ENCODE measurements at regions not wholly inside any gene's neighbourhood (a gene's known extent, or its start where the extent isn't known, plus 50 kb on each side); places are given as distances from the start of the nearest gene placed in this dataset.

DNA sequence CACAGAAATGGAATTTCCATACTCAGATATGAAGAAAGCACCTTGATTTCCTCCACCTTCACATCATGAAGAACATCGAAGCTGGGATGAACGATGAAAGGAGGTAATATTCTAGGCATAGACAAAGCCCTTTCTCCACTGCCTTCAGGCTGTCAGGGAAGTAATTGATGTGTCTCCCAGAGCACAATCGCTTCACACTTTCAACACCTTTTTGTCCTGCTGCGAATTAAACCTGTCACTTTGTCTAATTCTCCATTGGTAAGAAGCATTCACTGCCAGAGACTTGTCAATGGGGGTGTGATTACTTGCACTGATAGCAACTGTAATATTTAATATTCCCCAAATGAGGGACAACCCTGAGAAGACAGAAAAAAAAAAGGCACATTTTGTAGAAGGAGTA is 260.1 kb downstream of the ETS1 start:
- ATAC-seq (no peak), DNase-seq (no peak)
- H3K4me1 Mint-ChIP-seq (ENCODE audit: low read depth), result peaks cover 92% of the 10 kb centered on the region
- no peaks in the 10 kb centered on the region for H3K9me3 Mint-ChIP-seq
- no peaks in the 10 kb centered on the region for H3K27me3 Mint-ChIP-seq (ENCODE audit: low read depth)
- no peaks in the 10 kb centered on the region for H3K36me3 Mint-ChIP-seq (ENCODE audit: insufficient read depth)
- H3K4me3 Mint-ChIP-seq, result peak overlapping the region; percentile 27

DNA sequence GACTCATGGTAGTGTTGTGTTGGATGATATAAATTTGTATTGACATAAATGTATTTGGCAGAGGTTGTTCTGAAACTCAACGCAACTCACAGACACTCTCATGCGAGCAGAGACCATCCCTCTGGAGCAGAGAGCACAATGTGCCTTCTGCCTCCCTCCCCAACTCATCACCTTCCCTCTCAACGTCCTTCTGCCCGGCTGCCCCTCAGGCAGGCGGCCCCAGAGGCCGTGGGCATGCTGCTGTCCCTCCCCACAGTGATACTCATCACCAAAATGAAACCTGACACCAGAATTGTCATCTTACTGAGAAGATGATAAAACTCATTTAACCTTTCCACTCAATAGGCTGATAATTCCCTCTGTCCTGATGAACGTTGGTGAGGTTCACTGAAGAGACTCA is 260.6 kb downstream of the ETS1 start:
- no peaks in the 10 kb centered on the region for H3K9me3 Mint-ChIP-seq
- peak in 1 of 2 donors; percentile 6 for ATAC-seq
- peaks cover 97% of the 10 kb centered on the region for H3K4me1 Mint-ChIP-seq (ENCODE audit: low read depth)
- no peaks in the 10 kb centered on the region for H3K36me3 Mint-ChIP-seq (ENCODE audit: insufficient read depth)
- no peak for DNase-seq
- peak overlapping the region; percentile 27 for H3K4me3 Mint-ChIP-seq
- no peaks in the 10 kb centered on the region for H3K27me3 Mint-ChIP-seq (ENCODE audit: low read depth)

DNA sequence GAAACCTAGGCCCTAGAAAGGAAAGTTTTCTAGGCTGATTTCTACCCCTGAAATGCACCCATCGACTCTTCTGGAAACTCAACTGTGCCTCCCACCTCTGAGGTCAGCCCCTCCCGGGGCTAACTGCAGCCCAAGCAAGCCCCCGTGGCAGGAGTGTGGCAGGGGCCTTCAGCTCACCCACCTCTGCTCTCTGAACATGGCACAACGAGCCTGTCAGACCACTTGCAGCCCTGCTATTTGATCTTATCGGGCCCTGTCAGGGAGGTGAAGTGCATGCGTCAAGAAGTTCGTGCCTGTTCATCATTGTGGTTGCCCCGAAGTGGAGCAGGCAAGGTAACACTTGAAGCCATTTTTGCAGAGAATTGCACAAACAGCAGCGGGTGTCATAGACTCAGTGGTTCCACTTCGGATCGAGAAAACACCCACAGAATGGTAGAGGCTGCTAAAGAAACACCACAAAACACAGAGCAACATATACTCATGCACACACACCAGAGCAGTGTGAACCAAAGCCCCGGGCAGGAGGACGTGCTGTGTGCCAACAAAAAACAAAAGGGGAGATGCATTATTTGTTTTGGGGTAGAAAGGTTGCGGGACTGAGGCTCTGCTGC is 262.7 kb downstream of the ETS1 start:
- DNase-seq (peak; percentile 65), ATAC-seq (peak; percentile 80 to 82)
- Mint-ChIP-seq H3K4me3 (peak overlapping the region; percentile 68), H3K4me1 (ENCODE audit: low read depth) (peaks cover 90% of the 10 kb centered on the region), H3K36me3 (ENCODE audit: insufficient read depth) (peaks cover 3% of the 10 kb centered on the region), H3K27me3 (ENCODE audit: low read depth) (no peaks in the 10 kb centered on the region), H3K9me3 (no peaks in the 10 kb centered on the region)

DNA sequence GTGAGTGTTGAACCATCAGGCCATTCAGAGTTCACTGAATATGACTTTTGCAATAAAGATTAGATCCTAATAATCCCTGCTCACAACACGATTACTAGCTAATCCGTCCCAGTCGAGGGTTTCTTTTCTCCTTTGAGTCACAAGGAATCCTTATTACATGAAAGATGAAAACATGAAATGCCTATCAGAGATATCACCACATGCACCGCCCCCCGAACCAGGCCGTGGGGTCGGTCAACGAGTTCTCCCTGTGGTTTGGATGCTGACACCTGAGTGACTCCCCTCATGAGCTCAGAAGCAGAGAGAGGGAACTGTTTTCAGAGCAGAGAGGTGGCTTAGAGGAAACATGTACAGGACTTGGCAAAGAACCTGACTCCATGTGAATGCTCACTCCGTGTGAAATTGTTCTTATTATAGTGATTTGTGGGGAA is 263.3 kb downstream of the ETS1 start:
- Mint-ChIP-seq H3K4me1 (ENCODE audit: low read depth) (peaks cover 90% of the 10 kb centered on the region), H3K9me3 (no peaks in the 10 kb centered on the region), H3K36me3 (ENCODE audit: insufficient read depth) (peaks cover 3% of the 10 kb centered on the region), H3K27me3 (ENCODE audit: low read depth) (no peaks in the 10 kb centered on the region), H3K4me3 (peak overlapping the region; percentile 68)
- DNase-seq (no peak), ATAC-seq (peak; percentile 35 to 40)

DNA sequence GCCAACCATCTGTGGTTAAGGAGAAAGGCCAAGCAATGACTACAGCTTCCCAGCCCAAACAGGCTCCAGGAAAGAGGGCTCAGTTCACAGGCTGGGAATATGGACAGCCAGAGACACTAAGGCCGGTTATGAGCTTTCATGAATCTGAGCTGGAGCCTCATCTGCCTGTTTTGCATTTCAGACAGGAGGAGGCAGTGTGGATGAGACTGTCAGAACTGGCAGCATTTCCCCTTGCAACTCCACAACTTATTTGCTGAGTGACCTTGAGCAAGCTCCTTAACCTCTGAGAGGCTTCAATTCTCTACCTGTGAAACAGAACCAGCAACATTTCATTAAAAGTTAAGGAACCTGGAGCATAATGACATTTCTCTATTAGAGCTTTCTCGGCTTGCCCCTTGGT is 264.0 kb downstream of the ETS1 start:
- Mint-ChIP-seq H3K27me3 (ENCODE audit: low read depth) (no peaks in the 10 kb centered on the region), H3K4me1 (ENCODE audit: low read depth) (peaks cover 90% of the 10 kb centered on the region), H3K4me3 (peak overlapping the region; percentile 3), H3K36me3 (ENCODE audit: insufficient read depth) (peaks cover 6% of the 10 kb centered on the region), H3K9me3 (peaks cover 4% of the 10 kb centered on the region)
- DNase-seq, result no peak
- no peak for ATAC-seq

DNA sequence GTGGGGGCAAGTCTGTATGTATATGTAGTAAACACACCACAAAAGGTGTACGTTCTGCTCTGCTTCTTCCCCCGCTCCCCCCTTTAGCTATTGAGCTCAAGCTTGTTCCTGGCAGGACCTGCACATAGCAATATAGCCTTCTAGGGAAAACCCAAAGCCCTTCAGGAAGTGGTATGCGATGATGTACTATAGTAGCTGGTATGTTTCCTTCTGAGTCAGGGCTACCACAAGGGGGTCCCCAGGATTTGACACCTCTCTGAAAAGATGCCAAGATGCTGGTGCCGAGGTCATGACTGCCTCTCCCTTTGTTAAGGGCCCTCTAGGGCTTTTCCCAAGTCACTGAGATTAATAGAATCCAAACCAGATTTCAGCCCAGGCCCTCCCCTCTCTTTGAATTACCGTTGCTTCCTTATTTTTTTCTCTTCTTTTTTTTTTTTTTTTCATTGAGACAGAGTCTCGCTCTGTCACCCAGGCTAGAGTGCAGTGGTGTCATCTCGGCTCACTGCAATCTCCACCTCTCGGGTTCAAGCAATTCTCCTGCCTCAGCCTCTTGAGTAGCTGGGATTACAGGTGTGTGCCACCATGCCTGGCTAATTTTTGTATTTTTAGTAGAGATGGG is 268.4 kb downstream of the ETS1 start:
- Mint-ChIP-seq H3K4me1 (ENCODE audit: low read depth) (peaks cover 83% of the 10 kb centered on the region), H3K9me3 (peaks cover 27% of the 10 kb centered on the region), H3K27me3 (ENCODE audit: low read depth) (no peaks in the 10 kb centered on the region), H3K4me3 (peak overlapping the region; percentile 39), H3K36me3 (ENCODE audit: insufficient read depth) (peaks cover 24% of the 10 kb centered on the region)
- peak; percentile 66 for DNase-seq
- peak; percentile 87 to 88 for ATAC-seq

DNA sequence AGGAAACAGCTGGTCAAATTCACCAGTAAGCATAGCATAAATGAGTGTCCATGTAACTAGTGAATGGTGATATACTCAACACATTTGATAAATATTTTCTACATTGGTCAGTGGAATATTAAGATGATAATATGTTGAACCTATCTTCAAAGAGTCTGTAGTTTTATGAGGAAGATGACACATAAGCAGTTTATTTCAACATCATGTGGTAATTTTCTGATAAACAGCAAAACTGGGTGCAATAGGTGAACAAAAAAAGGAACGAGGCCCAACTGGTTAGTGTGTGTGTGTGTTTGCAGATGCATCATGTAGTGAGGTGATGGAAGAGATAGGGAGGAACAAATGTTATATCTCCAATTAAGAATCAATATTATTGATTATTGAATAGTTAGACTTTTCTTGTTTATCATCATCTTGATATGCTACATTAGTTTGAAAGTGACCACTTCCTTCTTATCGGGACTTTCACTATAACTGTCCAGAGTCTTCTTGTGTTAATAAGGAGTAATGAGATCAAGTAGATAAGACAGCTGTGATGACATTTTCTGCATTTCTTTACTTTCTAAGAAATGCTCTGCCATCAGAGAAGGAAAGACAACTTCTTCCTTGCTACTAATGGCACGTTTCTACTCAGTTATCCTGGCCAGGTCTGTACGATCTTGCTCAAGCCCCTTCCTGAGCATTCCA is 270.7 kb downstream of the ETS1 start:
- DNase-seq (no peak), ATAC-seq (no peak)
- no peak overlapping the region for H3K4me3 Mint-ChIP-seq
- H3K9me3 Mint-ChIP-seq, result peaks cover 33% of the 10 kb centered on the region
- H3K36me3 Mint-ChIP-seq (ENCODE audit: insufficient read depth), result peaks cover 27% of the 10 kb centered on the region
- peaks cover 76% of the 10 kb centered on the region for H3K4me1 Mint-ChIP-seq (ENCODE audit: low read depth)
- H3K27me3 Mint-ChIP-seq (ENCODE audit: low read depth), result no peaks in the 10 kb centered on the region

DNA sequence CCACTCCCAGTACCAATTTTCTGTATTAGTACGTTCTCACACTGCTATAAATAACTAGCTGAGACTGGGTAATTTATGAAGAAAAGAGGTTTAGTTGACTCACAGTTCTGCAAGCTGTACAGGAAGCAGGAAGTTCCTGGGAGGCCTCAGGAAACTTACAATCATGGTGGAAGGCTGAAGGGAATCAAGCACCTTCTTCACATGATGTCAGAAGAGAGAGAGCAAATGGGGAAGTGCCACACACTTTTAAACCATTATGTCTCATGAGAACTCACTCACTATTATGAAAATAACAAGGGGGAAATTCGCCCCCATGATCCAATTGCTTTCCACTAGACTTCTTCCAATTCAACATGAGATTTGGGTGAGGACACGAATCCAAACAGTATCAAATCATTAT is 271.4 kb downstream of the ETS1 start:
- DNase-seq, result no peak
- peaks cover 33% of the 10 kb centered on the region for H3K9me3 Mint-ChIP-seq
- H3K36me3 Mint-ChIP-seq (ENCODE audit: insufficient read depth), result peaks cover 24% of the 10 kb centered on the region
- H3K27me3 Mint-ChIP-seq (ENCODE audit: low read depth), result no peaks in the 10 kb centered on the region
- no peak overlapping the region for H3K4me3 Mint-ChIP-seq
- no peak for ATAC-seq
- H3K4me1 Mint-ChIP-seq (ENCODE audit: low read depth), result peaks cover 78% of the 10 kb centered on the region

DNA sequence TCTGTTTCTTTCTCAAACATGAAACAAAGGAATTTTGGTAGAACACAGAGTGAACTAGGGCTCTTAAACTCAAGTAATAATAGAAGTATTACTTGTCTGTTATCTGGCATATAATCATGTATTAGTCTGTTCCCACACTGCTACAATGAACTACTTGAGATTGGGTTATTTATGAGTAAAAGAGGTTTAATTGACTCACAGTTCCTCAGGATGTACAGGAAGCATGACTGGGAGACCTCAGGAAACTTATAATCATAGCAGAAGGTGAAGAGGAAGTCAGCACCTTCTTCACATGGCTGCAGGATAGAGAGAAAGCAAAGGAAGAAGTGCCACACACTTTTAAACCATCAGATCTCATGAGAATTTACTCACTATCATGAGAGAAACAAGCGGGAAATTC is 273.4 kb downstream of the ETS1 start:
- H3K4me3 Mint-ChIP-seq, result no peak overlapping the region
- ATAC-seq, result no peak
- no peak for DNase-seq
- peaks cover 24% of the 10 kb centered on the region for H3K36me3 Mint-ChIP-seq (ENCODE audit: insufficient read depth)
- no peaks in the 10 kb centered on the region for H3K27me3 Mint-ChIP-seq (ENCODE audit: low read depth)
- H3K9me3 Mint-ChIP-seq, result peaks cover 33% of the 10 kb centered on the region
- H3K4me1 Mint-ChIP-seq (ENCODE audit: low read depth), result peaks cover 83% of the 10 kb centered on the region

DNA sequence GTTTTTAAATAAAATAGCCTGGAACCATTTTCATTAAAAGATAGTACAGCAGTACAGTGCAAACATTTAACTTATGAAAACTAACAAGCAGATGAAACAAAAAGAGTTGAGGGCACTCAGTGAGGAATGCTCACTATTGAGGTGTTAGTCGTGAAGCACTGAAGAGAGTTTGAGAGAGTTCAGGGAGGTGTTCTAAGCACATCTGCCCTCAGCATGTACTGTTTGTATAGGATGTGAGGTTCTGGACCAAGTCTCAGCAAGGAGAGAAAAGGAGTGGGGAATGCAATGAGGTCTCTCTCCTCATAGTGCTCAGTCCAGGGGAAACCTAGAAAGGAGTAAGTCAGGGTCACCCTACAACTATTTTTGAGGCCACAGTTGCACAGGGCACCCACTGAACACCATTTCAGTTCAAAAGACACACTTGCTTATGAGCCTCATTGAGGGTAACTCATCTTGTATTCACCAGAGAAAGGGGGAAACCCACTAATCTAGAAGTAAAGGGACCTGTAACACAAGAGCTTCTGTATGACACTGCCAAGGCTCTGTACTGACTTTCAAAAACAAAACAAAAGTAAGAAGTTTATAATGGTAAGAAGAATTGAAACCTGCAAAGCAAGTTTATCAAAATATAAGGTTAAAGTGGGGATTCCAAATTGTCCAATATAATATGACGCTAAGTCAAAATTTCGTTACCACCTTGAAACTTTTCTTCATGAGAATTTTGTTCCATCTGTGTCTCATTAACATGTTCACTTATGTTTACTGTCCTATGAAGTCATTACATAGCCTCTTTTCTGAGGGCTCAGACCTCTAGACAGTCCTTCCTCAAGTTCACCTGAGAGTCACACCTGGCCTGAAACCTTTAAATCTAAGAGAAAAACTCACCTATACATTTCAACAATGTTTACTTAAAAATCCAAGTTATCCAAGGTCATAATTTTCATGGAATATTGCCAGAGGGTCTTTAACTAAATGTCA is 275.3 kb downstream of the ETS1 start:
- ATAC-seq (peak; percentile 94 to 97), DNase-seq (no peak)
- Mint-ChIP-seq H3K36me3 (ENCODE audit: insufficient read depth) (peaks cover 21% of the 10 kb centered on the region), H3K4me3 (peak overlapping the region; percentile 27), H3K27me3 (ENCODE audit: low read depth) (no peaks in the 10 kb centered on the region), H3K9me3 (peaks cover 26% of the 10 kb centered on the region), H3K4me1 (ENCODE audit: low read depth) (peaks cover 84% of the 10 kb centered on the region)

DNA sequence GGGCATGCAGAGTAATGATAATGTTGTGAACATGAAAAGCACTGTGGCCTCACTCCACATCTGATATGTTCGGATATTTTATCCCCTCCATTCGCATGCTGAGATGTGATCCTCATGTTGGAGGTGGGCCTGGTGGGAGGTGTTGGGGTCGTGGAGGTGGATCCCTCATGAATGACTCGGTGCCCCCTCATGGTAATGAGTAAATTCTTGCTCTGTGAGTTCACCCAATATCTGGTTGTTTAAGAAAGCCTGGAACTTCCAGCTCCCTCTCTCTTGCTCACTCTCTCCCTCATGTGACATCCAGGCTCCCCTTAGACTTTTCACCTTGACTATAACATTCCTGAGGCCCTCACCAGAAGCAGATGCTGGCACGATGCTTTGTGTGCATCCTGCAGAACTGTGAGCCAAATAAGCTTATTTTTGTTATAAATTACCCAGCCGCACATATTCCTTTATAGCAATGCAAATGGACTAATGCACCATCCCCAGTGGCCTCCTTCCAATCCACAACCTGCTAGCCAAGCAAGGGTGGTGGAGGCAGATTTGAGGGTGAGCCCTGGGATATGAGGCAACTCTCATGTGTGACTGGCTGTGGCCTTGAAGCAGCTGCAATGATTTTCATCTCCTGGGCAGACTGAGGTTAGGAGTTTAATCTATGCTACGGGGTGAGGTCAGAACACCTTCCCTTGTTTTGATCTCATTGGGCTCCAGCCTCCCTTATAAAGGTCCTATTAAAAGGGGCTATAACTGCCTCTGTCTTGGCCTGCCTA is 276.5 kb downstream of the ETS1 start:
- peaks cover 18% of the 10 kb centered on the region for H3K36me3 Mint-ChIP-seq (ENCODE audit: insufficient read depth)
- DNase-seq (no peak), ATAC-seq (peak in 1 of 2 donors; percentile 52)
- peaks cover 83% of the 10 kb centered on the region for H3K4me1 Mint-ChIP-seq (ENCODE audit: low read depth)
- no peaks in the 10 kb centered on the region for H3K27me3 Mint-ChIP-seq (ENCODE audit: low read depth)
- H3K9me3 Mint-ChIP-seq, result peaks cover 22% of the 10 kb centered on the region
- no peak overlapping the region for H3K4me3 Mint-ChIP-seq

DNA sequence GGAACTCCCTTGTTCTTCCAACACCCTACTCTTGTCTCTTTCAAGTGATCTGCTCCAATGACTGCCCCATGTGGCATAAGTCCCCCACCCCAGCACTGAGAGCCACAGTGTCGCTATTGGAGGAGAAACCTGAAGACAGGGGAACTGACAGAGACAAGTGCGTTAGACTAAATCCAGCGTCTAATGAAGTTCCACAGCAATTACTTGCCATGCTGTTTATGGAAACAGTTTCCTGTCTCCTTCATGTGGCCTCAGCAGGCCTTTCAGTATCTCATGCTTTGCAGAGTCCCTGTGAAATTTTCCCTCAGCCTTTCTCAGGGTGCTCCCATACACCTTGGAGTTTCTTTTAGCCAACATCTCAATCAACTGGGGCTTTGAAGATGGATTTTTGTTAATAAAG is 277.4 kb downstream of the ETS1 start:
- DNase-seq (no peak), ATAC-seq (no peak)
- H3K9me3 Mint-ChIP-seq, result peaks cover 15% of the 10 kb centered on the region
- H3K36me3 Mint-ChIP-seq (ENCODE audit: insufficient read depth), result peaks cover 12% of the 10 kb centered on the region
- H3K27me3 Mint-ChIP-seq (ENCODE audit: low read depth), result no peaks in the 10 kb centered on the region
- peaks cover 85% of the 10 kb centered on the region for H3K4me1 Mint-ChIP-seq (ENCODE audit: low read depth)
- H3K4me3 Mint-ChIP-seq, result no peak overlapping the region

DNA sequence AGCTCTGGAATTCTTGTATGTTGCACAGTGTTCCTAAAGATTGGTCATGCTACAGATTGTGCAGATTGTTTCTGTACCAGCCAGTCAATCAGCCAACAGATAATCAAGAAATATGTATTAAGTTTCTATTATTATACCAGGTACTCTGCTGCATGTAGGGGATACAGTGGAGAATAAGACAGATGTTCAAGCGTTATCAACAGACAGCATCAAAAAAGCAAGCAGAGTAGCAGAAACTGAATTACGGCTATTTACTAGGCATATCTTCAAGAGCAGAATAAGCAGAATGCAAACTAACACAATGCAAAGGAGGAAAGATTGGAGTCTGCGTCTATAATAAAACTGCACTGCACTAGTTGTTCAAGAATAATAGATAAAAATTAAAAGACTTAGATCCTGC is 278.6 kb downstream of the ETS1 start:
- Mint-ChIP-seq H3K9me3 (peaks cover 4% of the 10 kb centered on the region), H3K27me3 (ENCODE audit: low read depth) (no peaks in the 10 kb centered on the region), H3K36me3 (ENCODE audit: insufficient read depth) (peaks cover 2% of the 10 kb centered on the region), H3K4me1 (ENCODE audit: low read depth) (peaks cover 90% of the 10 kb centered on the region), H3K4me3 (no peak overlapping the region)
- ATAC-seq (no peak), DNase-seq (no peak)
